WTC11 (cell line): ENCODE measurements at regions not wholly inside any gene's neighbourhood (a gene's known extent, or its start where the extent isn't known, plus 50 kb on each side); places are given as distances from the start of the nearest gene placed in this dataset.

Experiments
- ATAC-seq: fragments of 200-7000 bp; cut with Tn5 transposase; 2 replicates; pipeline ENCODE4 v1.10.0; 2021; ENCODE audit warnings: mild to moderate bottlenecking, moderate library complexity
- CTCF ChIA-PET: fragments of 300-600 bp; sonication (Branson Sonifier 250); formaldehyde crosslinking; loops from one replicate; lab custom pipeline; 2021; ENCODE audit warnings: antibody characterized with exemption; lab: Charles Lee
- POLR2A ChIA-PET: fragments of 350-600 bp; sonication (Branson Sonifier 250); formaldehyde crosslinking; loops from one replicate; lab custom pipeline; 2021; ENCODE audit warnings: antibody characterized with exemption; lab: Charles Lee
- DNase-seq: peaks from one replicate; pipeline ENCODE4 v3.0.0; 2021; ENCODE audit warnings: low spot score
- H3K27ac Mint-ChIP-seq: 2 replicates; pipeline ENCODE4 v1.8.0; 2021; ENCODE audit warnings: mixed read lengths
- H3K27me3 Mint-ChIP-seq: 2 replicates; pipeline ENCODE4 v1.8.0; 2021; ENCODE audit warnings: low read depth, mild to moderate bottlenecking, moderate library complexity, mixed read lengths
- H3K36me3 Mint-ChIP-seq: 2 replicates; pipeline ENCODE4 v1.8.0; 2021; ENCODE audit warnings: mixed read lengths
- H3K4me1 Mint-ChIP-seq: 2 replicates; pipeline ENCODE4 v1.8.0; 2022; ENCODE audit warnings: mixed read lengths
- H3K4me3 Mint-ChIP-seq: 2 replicates; pipeline ENCODE4 v1.8.0; 2021; ENCODE audit warnings: mild to moderate bottlenecking, moderate library complexity, mixed read lengths
- H3K9me3 Mint-ChIP-seq: 2 replicates; pipeline ENCODE4 v1.8.0; 2021; ENCODE audit warnings: mixed read lengths
- ARID4B ChIP-seq: sonication (generic); formaldehyde crosslinking; IDR thresholded peaks from 2 replicates; pipeline ENCODE4 v1.8.0; 2023; ENCODE audit warnings: missing genetic modification reagents, mild to moderate bottlenecking, borderline replicate concordance
- CREB1 ChIP-seq: sonication (generic); formaldehyde crosslinking; IDR thresholded peaks from 2 replicates; pipeline ENCODE4 v1.8.0; 2023; ENCODE audit warnings: mild to moderate bottlenecking, missing genetic modification reagents
- FOXJ3 ChIP-seq: sonication (generic); formaldehyde crosslinking; IDR thresholded peaks from 2 replicates; pipeline ENCODE4 v1.9.0; 2021; ENCODE audit warnings: missing genetic modification reagents, mild to moderate bottlenecking, borderline replicate concordance
- JUN ChIP-seq: sonication (generic); formaldehyde crosslinking; IDR thresholded peaks from 2 replicates; pipeline ENCODE4 v1.8.0; 2023; ENCODE audit warnings: mild to moderate bottlenecking, missing genetic modification reagents
- MYBL2 ChIP-seq: sonication (generic); formaldehyde crosslinking; IDR thresholded peaks from 2 replicates; pipeline ENCODE4 v1.8.1; 2023; ENCODE audit warnings: mild to moderate bottlenecking, moderate library complexity, missing genetic modification reagents
- OVOL2 ChIP-seq: fragments of 250-450 bp; sonication (Bioruptor Pico); IDR thresholded peaks from 2 replicates; pipeline ENCODE4 v1.9.0; 2021; ENCODE audit warnings: mild to moderate bottlenecking, borderline replicate concordance
- PRRX2 ChIP-seq: fragments of 250-450 bp; sonication (Bioruptor Pico); IDR thresholded peaks from 2 replicates; pipeline ENCODE4 v1.8.0; 2021; ENCODE audit warnings: mild to moderate bottlenecking
- RELA ChIP-seq: sonication (generic); formaldehyde crosslinking; IDR thresholded peaks from 2 replicates; pipeline ENCODE4 v1.8.1; 2022; ENCODE audit warnings: missing genetic modification reagents, mild to moderate bottlenecking, borderline replicate concordance
- TP53 ChIP-seq: sonication (generic); formaldehyde crosslinking; IDR thresholded peaks from 2 replicates; pipeline ENCODE4 v1.8.1; 2023; ENCODE audit warnings: mild to moderate bottlenecking, missing genetic modification reagents
- ZBTB21 ChIP-seq: sonication (generic); formaldehyde crosslinking; IDR thresholded peaks from 2 replicates; pipeline ENCODE4 v1.8.1; 2023; ENCODE audit warnings: mild to moderate bottlenecking, missing genetic modification reagents, borderline replicate concordance
- ZNF121 ChIP-seq: sonication (generic); formaldehyde crosslinking; IDR thresholded peaks from 2 replicates; pipeline ENCODE4 v1.8.0; 2023; ENCODE audit warnings: missing genetic modification reagents
- ZNF138 ChIP-seq: sonication (generic); formaldehyde crosslinking; conservative IDR thresholded peaks from 2 replicates; pipeline ENCODE4 v1.8.1; 2022; ENCODE audit warnings: mild to moderate bottlenecking, moderate library complexity, missing genetic modification reagents
- ZNF232 ChIP-seq: sonication (generic); formaldehyde crosslinking; IDR thresholded peaks from 2 replicates; pipeline ENCODE4 v1.8.0; 2022; ENCODE audit warnings: mild to moderate bottlenecking, missing genetic modification reagents
- ZNF263 ChIP-seq: sonication (generic); formaldehyde crosslinking; IDR thresholded peaks from 2 replicates; pipeline ENCODE4 v1.8.1; 2022; ENCODE audit warnings: low read depth, mild to moderate bottlenecking, moderate library complexity, missing genetic modification reagents
- ZNF423 ChIP-seq: fragments of 250-450 bp; sonication (Bioruptor Pico); IDR thresholded peaks from 2 replicates; pipeline ENCODE4 v2.1.2; 2022; ENCODE audit warnings: mild to moderate bottlenecking, moderate library complexity
- TF ChIP-seq, protein P1 (sequence below): fragments of 250-450 bp; sonication (Bioruptor Pico); conservative IDR thresholded peaks from 2 replicates; pipeline ENCODE4 v1.9.0; 2021; ENCODE audit warnings: mild to moderate bottlenecking
- TF ChIP-seq, protein P2 (sequence below): sonication (generic); formaldehyde crosslinking; IDR thresholded peaks from 2 replicates; pipeline ENCODE4 v1.8.1; 2023; ENCODE audit warnings: mild to moderate bottlenecking, missing genetic modification reagents, moderate library complexity
- TF ChIP-seq, protein P3 (sequence below): sonication (generic); formaldehyde crosslinking; IDR thresholded peaks from 2 replicates; pipeline ENCODE4 v1.8.1; 2023; ENCODE audit warnings: mild to moderate bottlenecking, missing genetic modification reagents
- TF ChIP-seq, protein P4 (sequence below): sonication (generic); formaldehyde crosslinking; IDR thresholded peaks from 2 replicates; pipeline ENCODE4 v1.8.0; 2023; ENCODE audit warnings: missing genetic modification reagents

DNA sequence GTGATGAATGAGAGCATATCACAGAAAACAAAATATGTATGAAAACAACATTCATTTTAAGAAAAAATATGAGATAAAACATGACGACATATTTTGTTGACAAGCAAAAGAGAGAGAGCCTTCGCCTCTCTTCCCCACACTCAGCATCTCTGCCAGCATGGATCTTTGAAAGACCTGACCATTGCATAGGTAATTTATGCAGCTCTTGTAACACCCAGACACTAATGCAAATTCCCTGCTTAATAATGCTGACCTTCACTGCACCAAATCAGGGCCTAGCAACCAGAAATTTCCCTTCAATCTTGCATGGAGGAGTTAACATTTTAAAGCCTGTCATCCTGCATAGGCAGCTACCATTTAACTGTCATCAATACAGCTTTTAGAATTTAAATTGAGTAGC is 50.0 kb upstream of the CNR1 start:
- Mint-ChIP-seq H3K27me3 (no peaks in the 10 kb centered on the region), H3K9me3 (no peaks in the 10 kb centered on the region), H3K4me3 (no peak overlapping the region), H3K4me1 (peaks cover 40% of the 10 kb centered on the region), H3K27ac (no peak overlapping the region), H3K36me3 (no peaks in the 10 kb centered on the region)
- CTCF ChIA-PET: interaction anchor here (1.0 kb wide), 1 partner anchor 286 kb away, joined by 3 read pairs; no protein-coding TSS in a partner anchor
- TF ChIP-seq, protein P1, sequence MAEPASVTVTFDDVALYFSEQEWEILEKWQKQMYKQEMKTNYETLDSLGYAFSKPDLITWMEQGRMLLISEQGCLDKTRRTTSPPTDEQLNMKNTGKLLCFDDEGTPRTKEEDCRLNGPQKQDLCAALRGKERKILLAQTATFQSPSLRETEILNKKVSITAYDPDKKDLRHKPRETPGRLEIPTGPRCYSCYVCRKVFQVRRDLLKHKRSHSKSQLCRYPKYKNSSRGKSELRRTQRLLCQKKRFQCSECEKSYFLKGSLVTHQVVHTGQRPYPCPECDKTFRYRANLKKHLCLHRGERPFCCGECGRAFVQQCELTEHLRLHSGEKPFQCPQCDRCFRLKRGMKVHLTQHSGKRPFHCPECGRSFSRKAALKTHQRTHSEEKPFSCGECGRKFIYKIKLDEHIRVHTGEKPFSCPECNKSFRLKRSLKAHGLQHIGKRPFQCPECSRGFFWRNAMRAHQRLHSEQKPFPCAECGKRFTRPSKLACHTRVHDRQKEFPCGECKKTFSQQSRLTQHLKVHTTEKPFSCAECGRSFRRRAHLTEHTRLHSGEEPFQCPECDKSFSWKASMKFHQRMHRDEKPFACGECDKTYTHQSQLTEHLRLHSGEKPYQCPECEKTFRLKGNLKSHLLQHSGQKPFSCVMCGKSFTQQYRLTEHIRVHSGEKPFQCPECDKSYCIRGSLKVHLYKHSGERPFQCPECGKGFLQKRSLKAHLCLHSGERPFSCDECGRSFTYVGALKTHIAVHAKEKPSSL (CRISPR knock-in tag): no peak
- TF ChIP-seq ZNF423 (CRISPR knock-in tag): no peak
- no peak for TF ChIP-seq ZBTB21 (CRISPR knock-in tag)
- no peak for TF ChIP-seq PRRX2 (CRISPR knock-in tag)
- TF ChIP-seq FOXJ3: no peak
- TF ChIP-seq MYBL2 (CRISPR knock-in tag): no peak
- no peak for TF ChIP-seq CREB1 (CRISPR knock-in tag)
- no peak for TF ChIP-seq OVOL2
- no peak for TF ChIP-seq ARID4B (CRISPR knock-in tag)
- TF ChIP-seq TP53 (CRISPR knock-in tag): no peak
- TF ChIP-seq, protein P2, sequence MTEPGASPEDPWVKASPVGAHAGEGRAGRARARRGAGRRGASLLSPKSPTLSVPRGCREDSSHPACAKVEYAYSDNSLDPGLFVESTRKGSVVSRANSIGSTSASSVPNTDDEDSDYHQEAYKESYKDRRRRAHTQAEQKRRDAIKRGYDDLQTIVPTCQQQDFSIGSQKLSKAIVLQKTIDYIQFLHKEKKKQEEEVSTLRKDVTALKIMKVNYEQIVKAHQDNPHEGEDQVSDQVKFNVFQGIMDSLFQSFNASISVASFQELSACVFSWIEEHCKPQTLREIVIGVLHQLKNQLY (CRISPR knock-in tag): no peak
- TF ChIP-seq ZNF232: no peak
- no peak for TF ChIP-seq RELA
- TF ChIP-seq JUN (CRISPR knock-in tag): no peak
- TF ChIP-seq ZNF263: no peak
- TF ChIP-seq, protein P3, sequence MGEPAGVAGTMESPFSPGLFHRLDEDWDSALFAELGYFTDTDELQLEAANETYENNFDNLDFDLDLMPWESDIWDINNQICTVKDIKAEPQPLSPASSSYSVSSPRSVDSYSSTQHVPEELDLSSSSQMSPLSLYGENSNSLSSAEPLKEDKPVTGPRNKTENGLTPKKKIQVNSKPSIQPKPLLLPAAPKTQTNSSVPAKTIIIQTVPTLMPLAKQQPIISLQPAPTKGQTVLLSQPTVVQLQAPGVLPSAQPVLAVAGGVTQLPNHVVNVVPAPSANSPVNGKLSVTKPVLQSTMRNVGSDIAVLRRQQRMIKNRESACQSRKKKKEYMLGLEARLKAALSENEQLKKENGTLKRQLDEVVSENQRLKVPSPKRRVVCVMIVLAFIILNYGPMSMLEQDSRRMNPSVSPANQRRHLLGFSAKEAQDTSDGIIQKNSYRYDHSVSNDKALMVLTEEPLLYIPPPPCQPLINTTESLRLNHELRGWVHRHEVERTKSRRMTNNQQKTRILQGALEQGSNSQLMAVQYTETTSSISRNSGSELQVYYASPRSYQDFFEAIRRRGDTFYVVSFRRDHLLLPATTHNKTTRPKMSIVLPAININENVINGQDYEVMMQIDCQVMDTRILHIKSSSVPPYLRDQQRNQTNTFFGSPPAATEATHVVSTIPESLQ: no peak
- TF ChIP-seq ZNF121 (CRISPR knock-in tag): no peak
- TF ChIP-seq ZNF138 (CRISPR knock-in tag): no peak
- TF ChIP-seq, protein P4, sequence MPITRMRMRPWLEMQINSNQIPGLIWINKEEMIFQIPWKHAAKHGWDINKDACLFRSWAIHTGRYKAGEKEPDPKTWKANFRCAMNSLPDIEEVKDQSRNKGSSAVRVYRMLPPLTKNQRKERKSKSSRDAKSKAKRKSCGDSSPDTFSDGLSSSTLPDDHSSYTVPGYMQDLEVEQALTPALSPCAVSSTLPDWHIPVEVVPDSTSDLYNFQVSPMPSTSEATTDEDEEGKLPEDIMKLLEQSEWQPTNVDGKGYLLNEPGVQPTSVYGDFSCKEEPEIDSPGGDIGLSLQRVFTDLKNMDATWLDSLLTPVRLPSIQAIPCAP (CRISPR knock-in tag): no peak
- DNase-seq (no peak), ATAC-seq (no peak)
- POLR2A ChIA-PET: no interaction called here
